CD4-positive, alpha-beta T cell treated with Interleukin-6 at 100 ng/mL for 8 hours (primary cell): ENCODE measurements at regions not wholly inside any gene's neighbourhood (a gene's known extent, or its start where the extent isn't known, plus 50 kb on each side); places are given as distances from the start of the nearest gene placed in this dataset.
"Not testable (repeated sequence)": the region's sequence is repeated elsewhere in the genome, so short reads cannot be mapped to it uniquely, and the experiment has no call there.

Experiments
- DNase-seq: peaks from one replicate; pipeline ENCODE4 v3.0.0-alpha.2; 2020; ENCODE audit warnings: mixed read lengths, low spot score

DNA sequence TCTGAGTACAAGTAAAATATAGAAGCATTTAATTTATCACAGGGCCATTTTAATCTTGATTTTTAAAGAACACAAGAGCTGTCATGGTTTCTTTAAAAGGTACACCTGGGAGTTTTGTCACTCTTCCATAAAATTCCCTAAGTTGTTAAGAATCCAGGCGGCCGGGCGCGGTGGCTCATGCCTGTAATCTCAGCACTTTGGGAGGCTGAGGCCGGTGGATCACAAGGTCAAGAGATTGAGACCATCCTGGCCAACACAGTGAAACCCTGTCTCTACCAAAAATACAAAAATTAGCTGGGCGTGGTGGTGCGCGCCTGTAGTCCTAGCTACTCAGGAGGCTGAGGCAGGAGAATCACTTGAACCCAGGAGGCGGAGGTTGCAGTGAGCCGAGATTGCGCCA lies 278.3 kb downstream of the PCDH17 start:
- not testable (repeated sequence) for DNase-seq

GRCh38 chr13:57918086-57918485 lies 286.5 kb downstream of the PCDH17 start:
- no peak for DNase-seq

GRCh38 chr13:57918913-57919312 lies 287.4 kb downstream of the PCDH17 start:
- no peak for DNase-seq

GRCh38 chr13:57925250-57925649 lies 293.7 kb downstream of the PCDH17 start:
- no peak for DNase-seq

GRCh38 chr13:57925751-57926150 lies 294.2 kb downstream of the PCDH17 start:
- DNase-seq = no peak

DNA sequence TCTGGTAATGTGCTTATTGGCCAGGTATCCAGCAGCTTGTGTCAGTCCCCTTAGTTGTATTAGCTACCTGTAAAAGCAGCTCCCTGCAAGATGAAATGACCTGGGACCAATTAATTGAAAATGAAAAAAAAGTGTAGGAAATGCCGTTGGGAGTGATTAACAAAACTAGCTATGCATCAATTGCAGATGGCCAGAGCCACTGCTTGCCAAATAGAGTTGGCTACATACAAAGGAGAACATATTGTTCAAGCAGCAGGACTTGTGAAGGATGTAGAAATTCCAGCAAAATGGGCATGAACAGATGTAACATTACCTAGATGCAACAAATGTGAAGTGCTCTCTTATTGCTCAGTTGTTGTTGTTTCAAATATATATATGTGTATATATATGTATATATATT lies 300.5 kb downstream of the PCDH17 start:
- DNase-seq = no peak

GRCh38 chr13:57933606-57934005 lies 302.1 kb downstream of the PCDH17 start:
- DNase-seq = no peak

DNA sequence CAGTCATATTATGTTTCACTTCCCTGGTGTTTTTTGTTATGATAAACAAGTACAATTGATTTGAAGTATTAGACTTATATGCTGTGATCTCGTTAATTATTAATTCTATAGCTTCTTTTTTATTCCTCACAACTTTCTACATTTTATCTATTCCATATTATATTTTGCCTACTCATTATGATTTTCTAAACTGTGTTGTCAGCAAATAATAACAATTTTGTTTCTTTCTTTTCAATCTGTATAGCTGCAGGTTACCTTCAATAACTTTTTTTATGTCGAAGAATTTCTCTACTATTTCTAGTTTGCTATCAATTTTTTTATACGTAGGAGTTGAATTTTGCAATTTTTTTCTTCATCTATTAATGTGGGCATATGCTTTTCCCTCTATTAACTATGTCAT lies 304.4 kb downstream of the PCDH17 start:
- DNase-seq = no peak

- no peak for DNase-seq
Observed at GRCh38 chr13:57946361-57946760, 314.8 kb downstream of the PCDH17 start.

GRCh38 chr13:57948884-57949283 lies 317.3 kb downstream of the PCDH17 start:
- no peak for DNase-seq

DNA sequence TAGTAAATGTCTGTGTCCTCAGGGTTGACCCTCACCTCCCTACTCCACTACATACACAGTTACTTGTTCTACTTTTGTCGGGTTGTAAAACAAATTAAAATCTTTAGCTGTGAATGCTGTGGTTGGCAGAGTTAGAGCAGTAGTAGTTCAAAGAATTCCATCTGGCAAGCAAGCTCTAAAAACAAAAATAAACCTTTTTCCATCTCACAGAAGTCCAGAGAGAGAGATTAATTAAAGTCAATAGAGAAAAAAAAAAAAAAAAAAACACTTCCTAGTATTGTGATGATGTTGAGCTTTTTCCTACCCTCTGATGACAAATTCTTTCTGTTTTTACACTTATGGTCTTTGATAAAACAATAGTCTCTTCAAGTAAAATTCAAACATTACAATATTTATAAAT lies 338.4 kb downstream of the PCDH17 start:
- DNase-seq = no peak

DNA sequence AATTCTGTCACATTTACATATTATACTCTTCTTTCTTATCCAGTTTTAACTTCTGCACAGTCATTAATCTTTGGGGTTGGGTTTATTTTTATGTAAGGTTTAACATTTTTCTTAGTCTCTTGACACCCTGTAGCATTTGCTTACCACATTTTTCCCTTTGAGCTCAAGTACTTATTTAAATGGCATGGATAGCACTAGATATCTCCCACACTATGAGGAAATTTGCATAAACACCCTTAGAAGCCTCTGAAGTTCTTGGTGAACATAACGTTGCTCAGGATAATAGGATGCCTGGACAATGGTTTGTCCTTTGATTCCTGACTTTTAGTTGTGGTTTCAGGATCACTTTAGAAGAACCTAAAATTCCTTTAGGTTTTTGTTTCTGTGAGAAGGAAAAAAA lies 338.9 kb downstream of the PCDH17 start:
- no peak for DNase-seq

- no peak for DNase-seq
Observed at GRCh38 chr13:57982782-57983181, 351.2 kb downstream of the PCDH17 start.

DNA sequence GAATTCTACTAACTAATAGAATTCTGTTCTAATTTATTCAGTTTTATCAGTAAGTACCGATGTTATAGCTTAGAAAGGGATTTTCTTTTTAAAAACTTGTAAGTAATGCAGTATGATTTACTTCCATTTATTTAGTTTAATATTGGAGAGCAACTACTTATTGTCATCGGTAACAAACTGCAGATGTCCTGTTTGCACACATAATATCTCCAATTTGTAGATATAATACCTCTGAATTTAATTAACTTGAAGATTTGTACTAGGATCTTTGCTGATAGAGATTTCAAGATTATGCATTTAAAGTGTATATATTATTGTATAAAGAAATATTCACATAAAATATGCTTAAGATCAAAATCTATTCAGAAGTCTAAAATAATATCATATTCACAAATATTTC lies 356.7 kb downstream of the PCDH17 start:
- DNase-seq = no peak

- DNase-seq = no peak
Observed at GRCh38 chr13:57991041-57991440, 359.5 kb downstream of the PCDH17 start.

DNA sequence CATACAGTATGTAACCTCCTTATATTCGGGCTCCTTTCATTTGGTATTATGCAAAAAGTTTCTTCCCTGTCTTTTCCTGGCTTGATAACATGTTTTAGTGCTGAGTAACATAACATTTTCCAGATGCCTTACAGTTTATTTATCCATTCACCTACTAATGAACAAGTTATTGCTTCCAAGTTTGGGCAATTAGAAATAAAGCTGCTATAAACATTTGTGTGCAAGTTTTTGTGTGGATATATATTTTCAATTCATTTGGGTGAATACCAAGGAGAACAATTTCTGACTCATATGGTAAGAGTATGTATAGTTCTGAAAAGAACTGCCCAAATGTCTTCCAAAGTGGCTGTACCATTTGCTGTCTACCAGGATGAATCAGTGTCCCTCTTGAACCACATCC lies 360.9 kb downstream of the PCDH17 start:
- no peak for DNase-seq

- DNase-seq = no peak
Observed at GRCh38 chr13:57996717-57997116, 365.2 kb downstream of the PCDH17 start.

- no peak for DNase-seq
Observed at GRCh38 chr13:58004751-58005150, 373.2 kb downstream of the PCDH17 start.

GRCh38 chr13:58018020-58018419 lies 386.5 kb downstream of the PCDH17 start:
- DNase-seq = no peak

DNA sequence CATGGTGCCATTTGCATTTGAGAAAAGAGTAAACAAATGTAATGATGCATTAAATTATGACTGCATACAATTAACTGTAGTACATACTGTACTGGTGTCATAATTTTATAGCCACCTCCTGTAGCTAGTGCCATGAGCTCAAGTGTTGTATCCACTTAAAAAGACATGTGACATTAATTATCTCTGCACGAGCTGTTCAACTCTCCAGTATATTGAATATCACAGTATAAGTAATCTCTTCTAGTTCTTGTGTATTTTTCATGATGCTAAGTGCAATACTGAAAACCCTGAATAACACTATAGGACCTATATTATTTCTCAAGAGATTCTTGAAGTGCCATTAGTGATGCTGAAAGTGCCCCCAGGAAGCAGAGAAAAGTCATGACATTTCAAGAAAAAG lies 387.3 kb downstream of the PCDH17 start:
- DNase-seq = no peak

GRCh38 chr13:58024103-58024502 lies 392.6 kb downstream of the PCDH17 start:
- no peak for DNase-seq

- DNase-seq = no peak
Observed at GRCh38 chr13:58025821-58026220, 394.3 kb downstream of the PCDH17 start.

GRCh38 chr13:58032676-58033460 lies 401.3 kb downstream of the PCDH17 start:
- no peak for DNase-seq

DNA sequence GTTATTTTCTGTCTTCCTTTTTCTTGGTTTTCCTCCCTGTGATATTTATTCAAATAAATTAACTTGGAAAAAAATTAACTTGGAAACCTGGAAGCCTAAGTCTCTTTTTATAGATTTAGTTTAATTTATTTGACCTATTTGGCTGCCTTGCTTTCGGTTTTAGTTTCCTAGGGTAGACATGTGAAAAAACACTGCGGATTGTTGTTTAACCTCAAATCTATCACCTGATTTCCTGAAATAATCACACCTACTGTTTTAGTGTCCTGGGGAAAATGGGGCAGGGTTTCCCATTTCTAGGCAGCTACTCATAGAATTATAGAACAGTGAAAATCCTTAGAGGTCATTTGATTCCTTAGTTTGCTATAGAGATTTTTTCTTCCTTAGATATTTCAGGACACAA lies 412.4 kb downstream of the PCDH17 start:
- DNase-seq = no peak
